NCI-H2227 (cell line): ENCODE measurements at regions not wholly inside any gene's neighbourhood (a gene's known extent, or its start where the extent isn't known, plus 50 kb on each side); places are given as distances from the start of the nearest gene placed in this dataset.

Experiments
- DNase-seq: peaks from one replicate; lab custom pipeline; 2025; ENCODE audit not compliant: unreplicated experiment; lab: John Stamatoyannopoulos, UW

DNA sequence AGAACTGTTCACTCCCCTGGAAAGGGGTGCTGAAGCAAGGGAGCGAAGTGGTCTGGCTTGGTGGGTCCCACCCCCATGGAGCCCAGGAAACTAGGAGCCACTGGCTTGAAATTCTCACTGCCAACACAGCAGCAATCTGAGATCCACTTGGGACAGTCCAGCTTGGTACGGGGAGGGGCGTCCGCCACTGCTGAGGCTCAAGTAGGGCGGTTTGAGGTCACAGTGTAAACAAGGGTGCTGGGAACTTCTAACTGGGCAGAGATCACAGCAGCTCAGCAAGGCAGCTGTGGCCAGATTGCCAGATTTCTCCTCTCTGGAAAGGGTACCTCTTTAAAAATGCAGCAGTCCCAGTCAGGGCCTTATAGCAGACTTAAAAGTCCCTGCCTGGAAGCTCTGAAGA is 53.9 kb upstream of the GALNTL6 start:
- DNase-seq = no peak

- no peak for DNase-seq
Observed at GRCh38 chr4:171751538-171751937, 61.7 kb upstream of the GALNTL6 start.

DNA sequence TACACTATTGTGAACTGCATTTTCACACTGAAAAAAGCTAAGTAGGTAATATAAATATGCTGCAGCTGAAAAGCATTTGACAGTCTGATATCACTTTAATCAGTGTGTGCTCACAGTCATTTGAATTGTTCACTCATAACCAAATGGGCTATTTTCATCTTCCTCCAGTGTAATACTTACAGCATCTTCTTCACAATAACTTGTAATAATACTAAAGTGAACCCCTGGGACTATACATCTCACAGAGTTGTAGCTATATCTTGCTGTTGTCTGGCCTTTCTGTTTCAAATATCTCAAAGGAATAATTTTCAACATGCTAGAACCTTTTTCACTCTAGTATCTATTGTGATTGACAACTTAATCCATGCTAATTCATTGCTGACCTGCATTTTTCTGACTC is 66.8 kb upstream of the GALNTL6 start:
- no peak for DNase-seq

- no peak for DNase-seq
Observed at GRCh38 chr4:171742436-171742835, 70.8 kb upstream of the GALNTL6 start.

DNA sequence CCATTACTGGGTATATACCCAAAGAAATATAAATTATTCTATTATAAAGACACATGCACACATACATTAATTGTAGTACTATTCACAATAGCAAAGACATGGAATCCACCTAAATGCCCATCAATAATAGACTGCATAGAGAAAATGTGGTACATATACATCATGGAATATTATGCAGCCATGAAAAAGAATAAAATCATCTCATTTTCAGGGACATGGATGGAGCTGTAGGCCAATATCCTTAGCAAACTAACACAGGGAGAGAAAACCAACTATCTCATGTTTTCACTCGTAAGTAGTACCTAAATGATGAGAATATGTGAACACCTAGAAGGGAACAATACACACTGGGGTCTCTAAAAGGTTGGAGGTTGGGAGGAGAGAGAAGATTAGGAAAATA is 86.0 kb upstream of the GALNTL6 start:
- DNase-seq = no peak

DNA sequence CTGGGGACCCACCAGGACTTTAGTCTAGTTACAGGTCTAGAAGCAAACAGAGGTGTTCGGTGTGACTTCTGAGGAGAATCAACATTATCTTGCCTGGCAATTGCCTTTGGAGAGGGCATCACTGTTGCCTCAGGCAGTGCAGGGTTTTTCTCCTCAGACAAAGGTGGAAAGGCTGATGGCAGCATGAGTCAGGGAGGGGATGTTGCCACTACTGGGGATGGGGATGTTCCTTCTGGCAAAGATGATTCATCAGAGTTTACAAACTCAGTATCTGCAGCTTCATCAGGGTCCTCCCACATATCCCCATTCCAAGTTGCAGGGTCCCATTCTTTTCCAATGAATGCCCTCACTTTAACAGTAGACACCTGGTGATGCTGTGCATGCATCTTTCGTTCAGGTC is 91.3 kb upstream of the GALNTL6 start:
- DNase-seq = no peak

DNA sequence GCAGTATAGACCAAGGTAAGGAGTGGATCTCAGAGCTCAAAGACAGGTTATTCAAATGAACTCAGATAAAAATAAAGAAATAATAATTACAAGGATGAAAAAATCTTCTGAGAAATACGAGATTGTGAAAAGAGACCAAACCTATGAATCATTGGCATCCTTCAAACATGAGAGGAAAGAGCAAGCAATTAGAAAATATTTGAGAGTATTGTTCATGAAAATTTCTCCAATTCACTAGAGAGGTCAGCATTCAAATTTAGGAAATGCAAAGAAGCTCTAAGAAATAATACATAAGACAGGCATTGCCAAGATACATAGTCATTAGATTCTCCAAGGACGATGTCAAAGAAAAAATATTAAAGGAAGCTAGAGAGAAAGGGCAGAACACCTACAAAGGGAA is 93.5 kb upstream of the GALNTL6 start:
- DNase-seq = no peak

DNA sequence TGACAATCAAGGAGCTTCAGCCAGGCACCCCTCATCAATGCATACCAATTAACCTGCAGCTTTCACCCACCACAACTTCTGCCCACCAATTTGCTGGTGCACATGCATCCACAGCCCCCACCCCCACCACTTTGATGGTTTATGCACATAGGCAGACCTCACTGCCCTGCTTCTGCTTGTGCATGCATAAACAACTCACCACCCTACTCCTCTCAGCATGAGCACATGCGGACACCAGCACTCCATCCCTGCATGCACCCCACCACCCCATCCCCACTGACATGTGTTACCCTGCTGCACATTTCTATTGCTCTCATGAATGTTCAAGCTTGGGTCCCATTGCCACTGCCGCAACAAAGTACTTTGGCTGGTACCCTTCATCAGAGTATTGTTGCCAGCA is 94.5 kb upstream of the GALNTL6 start:
- no peak for DNase-seq

DNA sequence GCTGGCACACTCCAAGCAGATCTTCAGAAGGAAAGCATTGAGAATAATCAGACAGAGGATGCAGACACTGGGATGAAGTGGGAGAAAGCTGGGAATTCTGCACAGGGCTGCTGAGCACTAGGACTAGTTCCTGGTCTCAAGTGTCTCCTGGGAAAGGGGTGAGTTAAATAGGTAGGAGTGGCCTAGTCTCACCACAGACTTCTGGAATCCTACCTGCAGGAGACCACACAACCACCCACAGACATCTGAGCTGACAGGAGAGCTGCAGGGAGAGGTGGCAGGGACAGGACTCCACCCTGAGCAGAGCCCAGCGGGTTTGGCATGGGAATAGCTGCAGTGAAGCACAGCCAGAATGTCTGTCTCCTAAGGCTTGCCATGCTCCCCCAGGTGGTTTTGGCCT is 95.1 kb upstream of the GALNTL6 start:
- DNase-seq = no peak

- no peak for DNase-seq
Observed at GRCh38 chr4:171717231-171717741, 95.9 kb upstream of the GALNTL6 start.

- DNase-seq = no peak
Observed at GRCh38 chr4:171715973-171716372, 97.2 kb upstream of the GALNTL6 start.

DNA sequence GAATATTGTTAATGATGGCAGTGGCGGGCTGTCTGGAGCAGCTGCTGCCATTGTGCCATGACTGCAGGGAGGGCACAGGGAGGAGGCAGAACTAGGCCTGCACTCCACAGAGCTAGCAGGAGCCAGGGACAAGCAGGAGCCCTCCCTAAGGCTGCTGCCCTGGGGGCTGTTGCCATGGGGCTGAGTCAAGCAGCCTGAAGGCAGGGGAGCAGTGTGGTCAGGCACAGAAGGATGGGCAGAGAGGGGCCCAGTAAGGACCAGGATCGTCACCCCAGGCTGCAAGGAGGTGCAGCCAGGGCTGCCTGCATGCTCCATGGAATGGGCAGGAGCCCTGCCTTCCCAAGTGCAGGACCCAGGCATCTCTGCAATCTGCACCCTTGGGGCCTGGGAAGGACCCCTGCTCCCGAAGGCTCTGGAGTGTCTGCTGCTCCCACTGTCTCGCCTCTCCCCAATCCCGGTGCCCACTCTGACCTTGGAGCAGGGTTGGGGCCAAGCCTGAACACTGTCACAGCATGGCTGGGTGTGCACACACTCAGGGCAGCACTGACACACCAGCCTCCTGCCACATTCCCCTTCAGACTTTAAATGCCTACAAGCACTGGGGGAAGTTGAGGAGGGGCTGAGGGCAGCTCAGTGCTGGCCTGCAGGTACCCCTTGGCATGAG is 98.3 kb upstream of the GALNTL6 start:
- no peak for DNase-seq

DNA sequence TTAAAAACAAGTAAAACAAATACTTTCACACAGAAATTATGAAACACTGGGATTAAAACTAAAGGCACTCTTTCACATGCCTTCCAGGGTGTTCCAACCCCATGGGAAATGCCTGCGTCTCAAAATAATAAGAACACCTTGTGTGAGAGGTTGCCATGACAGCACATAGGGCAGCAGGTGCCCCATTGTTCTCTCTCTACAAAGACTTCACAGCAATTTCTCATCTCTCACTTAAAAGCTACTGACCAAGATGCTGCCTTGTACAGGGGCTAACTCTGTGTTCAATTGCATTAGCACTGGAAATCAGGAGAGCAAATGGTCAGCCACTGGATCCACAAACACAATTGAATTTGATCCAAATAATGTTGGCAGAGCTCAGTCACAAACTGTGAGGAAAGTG is 102.5 kb upstream of the GALNTL6 start:
- no peak for DNase-seq

DNA sequence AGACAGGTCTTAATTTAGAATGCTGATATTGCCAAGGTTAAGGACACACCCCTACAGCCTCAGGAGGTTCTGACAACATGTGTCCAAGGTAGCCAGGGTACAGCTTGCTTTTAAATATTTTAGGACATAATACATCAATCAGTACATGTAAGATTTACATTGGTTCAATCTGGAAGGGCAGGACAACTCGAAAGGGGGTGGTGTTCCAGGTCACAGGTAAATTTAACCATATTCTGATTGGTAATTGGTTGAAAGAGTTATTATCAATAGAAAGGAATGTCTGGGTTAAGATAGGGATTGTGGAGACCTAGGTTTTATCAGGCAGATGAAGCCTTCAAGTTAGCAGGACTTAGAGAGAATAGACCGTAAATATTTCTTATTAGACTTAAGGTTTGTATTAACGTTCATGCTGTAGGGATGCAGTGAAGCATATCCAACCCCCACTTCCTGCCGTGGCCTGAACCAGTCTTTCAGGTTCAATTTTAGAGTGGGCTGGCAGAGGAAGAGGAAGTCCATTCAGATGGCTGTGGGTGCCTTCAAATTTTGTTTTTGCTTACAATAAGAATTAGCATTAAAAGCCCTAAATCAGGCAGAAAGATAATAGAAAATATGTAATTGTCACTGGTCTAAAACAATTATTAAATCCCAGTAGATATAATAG is 136.5 kb upstream of the GALNTL6 start:
- no peak for DNase-seq

DNA sequence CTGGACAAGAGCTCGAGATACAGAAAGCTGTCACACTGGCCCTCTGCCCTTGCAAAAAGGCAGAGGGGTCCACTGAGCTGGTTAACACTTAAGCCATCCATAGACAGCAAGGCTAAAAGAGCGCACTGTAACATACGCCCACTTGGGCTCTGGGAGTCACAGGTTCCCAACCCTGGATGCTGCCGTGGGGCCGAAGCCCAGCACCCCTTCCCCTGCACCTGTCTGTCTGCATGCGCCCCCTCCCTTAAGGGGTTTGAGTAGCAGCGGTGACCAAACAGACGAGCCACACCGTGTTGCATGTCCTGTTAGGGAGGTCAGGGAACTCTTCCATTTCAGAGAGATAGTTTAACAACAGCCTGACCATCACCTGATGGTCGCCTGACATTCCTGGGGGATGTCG is 138.4 kb upstream of the GALNTL6 start:
- DNase-seq = no peak

- DNase-seq = no peak
Observed at GRCh38 chr4:171668403-171668802, 144.8 kb upstream of the GALNTL6 start.

DNA sequence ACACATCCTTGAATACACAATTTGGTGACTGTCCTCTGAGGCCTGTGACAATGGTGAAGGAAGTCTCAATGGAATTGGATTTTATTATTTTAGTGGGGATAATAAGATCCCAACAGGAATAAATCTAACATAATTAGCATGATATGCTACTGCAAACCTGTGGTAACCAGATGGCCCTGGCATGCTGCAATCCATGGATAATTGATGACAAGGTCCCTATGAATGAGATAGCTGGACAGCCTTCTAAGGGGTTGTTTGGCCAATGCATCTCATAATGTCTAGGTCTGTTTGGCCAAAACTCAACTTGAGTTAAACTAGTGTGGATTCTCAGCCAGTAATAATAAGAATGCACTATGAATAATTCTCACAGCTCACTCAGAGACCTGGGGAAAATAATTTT is 145.3 kb upstream of the GALNTL6 start:
- no peak for DNase-seq

GRCh38 chr4:171651071-171651470 is 162.1 kb upstream of the GALNTL6 start:
- no peak for DNase-seq

DNA sequence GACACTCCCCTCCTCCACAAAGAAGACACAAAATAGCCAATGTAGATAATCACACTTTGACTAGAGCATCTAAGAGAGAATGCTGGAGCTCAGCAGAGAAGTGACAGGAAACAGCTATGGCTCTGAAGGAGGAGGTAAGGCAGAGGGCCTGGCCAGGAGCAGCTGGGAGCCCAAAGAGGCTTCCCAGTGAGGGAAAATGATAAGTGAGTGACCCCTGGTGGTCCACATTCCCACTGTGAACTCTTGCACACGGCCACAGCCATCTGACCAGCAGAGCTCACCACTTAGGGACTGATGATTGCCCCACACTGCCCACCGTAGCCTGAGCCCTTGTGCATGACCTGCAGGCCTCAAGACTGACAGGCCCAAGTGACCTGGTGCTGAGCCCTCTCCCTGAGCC is 162.7 kb upstream of the GALNTL6 start:
- DNase-seq = no peak

DNA sequence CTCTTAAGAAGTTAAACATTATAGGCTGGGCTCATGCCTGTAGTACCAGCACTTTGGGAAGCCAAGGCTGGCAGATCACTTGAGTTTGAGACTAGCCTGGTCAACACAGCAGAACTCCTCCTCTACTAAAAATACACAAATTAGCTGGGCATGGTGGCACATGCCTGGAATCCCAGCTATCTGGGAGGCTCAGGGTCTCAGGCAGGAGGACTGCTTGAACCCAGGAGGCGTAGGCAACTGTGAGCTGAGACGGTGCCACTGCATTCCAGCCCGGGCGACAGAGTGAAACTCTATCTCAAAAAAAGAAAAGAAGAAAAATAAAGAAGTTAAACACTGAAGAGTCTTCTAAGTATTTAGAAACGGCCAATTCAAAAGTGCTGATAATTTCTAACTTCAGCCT is 164.3 kb upstream of the GALNTL6 start:
- DNase-seq = no peak

DNA sequence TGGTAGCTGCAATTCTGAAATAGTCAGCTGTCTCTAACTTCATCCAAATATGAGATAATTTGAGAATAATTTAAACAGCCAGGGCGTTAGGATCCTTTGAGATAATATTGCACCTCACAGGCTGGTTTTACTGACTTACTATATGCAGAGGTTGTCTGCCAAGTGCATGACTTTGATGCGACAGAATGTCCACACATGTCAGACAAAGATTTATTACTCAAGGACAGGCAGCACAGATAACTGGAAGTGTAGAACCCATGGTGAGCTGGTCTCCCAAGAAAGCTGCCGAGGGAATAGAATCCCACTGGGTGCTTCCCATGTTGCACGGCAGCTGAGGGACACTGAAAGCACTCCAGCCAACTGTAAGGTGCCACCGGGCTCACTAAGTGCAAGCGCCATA is 166.2 kb upstream of the GALNTL6 start:
- no peak for DNase-seq

DNA sequence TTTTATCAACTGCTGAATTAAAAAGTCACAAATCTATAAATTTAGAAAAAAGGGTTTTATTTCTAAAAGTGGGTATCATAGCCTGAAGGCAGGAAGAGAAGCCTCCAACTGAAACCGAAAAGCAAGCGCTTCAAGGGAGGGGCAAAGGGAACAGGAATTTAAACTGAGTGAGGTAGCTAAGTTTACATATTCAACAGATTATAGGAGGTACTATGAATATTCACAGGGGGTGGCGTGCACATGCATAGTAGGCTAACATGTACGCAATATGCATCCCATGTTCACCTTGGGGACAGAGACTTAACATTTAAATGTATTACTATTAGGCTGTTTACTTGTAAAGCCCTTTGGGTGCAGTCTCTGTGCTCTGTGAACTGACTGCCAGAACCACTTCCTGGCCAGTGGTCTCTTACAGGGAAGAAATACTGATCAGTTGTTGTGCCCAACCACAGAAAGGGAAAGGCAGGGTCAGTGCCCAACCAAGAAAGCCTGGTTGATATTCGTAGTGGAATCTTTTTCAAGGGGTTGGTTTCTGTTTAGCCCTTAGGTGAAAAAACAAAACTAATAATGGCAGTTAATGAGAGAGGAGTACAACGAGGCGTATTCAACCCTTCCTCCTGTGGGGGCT is 168.7 kb upstream of the GALNTL6 start:
- DNase-seq = no peak
